Lower leg skin (tissue), 3 donors: ENCODE measurements at regions not wholly inside any gene's neighbourhood (a gene's known extent, or its start where the extent isn't known, plus 50 kb on each side); places are given as distances from the start of the nearest gene placed in this dataset.

ENCODE experiments used
- POLR2A ChIP-seq, 2 donors: fragments of 450-650 bp; IDR thresholded peaks; one replicate each; pipeline ENCODE4 v1.6.1; 2016 to 2017; ENCODE audit warnings: antibody characterized with exemption in 2 of 2, mild to moderate bottlenecking in 1 of 2, moderate library complexity in 1 of 2
- TF ChIP-seq, protein P1 (sequence below), 3 donors: fragments of 450-650 bp; IDR thresholded peaks; one replicate each; pipeline ENCODE4 v1.5.1; 2016; ENCODE audit warnings: antibody characterized with exemption in 3 of 3, mild to moderate bottlenecking in 3 of 3, moderate library complexity in 2 of 3

DNA sequence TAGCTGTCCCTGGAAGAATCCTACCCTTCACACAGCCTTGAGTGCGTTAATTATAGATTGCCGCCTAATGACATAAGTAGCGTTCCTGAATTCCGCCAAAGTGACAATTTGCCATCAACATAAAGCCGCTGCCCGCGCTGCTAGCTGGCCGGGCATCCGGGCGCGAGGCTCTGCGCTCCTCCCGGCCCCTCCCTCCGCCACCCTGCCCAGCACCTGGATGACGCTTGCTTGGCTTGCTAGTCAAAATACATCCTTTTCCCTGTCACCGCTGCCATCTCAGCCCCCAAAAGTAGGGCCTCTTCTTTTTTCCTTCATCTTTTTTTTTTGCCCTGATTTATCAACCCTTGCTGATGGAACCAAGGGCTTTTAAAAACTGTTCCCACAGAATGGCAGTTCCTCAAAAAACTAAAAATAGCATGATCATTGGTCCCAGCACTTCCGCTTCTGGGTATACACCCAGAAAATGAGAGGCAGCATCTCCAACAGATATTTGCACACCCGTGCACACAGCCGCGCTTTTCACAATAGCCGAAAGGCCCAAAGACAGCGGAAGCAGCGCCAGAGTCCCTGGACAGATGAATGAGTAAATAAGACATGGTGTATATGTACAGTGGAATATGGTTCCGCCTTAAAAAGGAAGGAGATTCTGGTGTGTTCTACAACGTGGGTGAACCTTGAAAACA lies 235.2 kb downstream of the BCL11B start:
- TF ChIP-seq, protein P1, sequence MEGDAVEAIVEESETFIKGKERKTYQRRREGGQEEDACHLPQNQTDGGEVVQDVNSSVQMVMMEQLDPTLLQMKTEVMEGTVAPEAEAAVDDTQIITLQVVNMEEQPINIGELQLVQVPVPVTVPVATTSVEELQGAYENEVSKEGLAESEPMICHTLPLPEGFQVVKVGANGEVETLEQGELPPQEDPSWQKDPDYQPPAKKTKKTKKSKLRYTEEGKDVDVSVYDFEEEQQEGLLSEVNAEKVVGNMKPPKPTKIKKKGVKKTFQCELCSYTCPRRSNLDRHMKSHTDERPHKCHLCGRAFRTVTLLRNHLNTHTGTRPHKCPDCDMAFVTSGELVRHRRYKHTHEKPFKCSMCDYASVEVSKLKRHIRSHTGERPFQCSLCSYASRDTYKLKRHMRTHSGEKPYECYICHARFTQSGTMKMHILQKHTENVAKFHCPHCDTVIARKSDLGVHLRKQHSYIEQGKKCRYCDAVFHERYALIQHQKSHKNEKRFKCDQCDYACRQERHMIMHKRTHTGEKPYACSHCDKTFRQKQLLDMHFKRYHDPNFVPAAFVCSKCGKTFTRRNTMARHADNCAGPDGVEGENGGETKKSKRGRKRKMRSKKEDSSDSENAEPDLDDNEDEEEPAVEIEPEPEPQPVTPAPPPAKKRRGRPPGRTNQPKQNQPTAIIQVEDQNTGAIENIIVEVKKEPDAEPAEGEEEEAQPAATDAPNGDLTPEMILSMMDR (IDR thresholded peaks at IDR 0.05), result no peak
- no peak for TF ChIP-seq POLR2A (IDR thresholded peaks at IDR 0.05)
